Glomerular visceral epithelial cell (primary cell): ENCODE measurements at regions not wholly inside any gene's neighbourhood (a gene's known extent, or its start where the extent isn't known, plus 50 kb on each side); places are given as distances from the start of the nearest gene placed in this dataset.
"Not testable (repeated sequence)": the region's sequence is repeated elsewhere in the genome, so short reads cannot be mapped to it uniquely, and the experiment has no call there.

Experiments
- DNase-seq: peaks from one replicate; pipeline ENCODE4 v3.0.0-alpha.2; 2016; ENCODE audit errors: extremely low spot score

DNA sequence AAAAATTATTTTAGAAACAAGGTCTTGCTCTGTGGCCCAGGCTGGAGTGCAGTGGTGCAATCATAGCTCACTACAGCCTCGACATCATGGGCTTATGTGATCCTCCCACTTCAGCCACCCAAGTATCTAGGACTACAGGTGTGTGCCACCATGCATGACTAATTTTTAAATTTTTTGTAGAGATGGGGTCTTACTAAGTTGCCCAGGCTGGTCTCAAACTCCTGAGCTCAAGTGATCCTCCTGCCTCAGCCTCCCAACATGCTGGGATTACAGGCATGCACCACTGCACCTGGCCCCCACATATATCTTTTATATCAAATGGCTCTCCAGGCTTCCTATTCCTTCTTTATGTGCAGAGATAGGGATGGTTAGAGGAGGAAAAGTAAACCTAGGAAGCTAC is 91.2 kb upstream of the SVIL start:
- not testable (repeated sequence) for DNase-seq

GRCh38 chr10:29725133-29725720 is 90.5 kb upstream of the SVIL start:
- no peak for DNase-seq

- DNase-seq, result no peak
Measured at GRCh38 chr10:29723726-29724125, 89.0 kb upstream of the SVIL start.

GRCh38 chr10:29722777-29723176 is 88.0 kb upstream of the SVIL start:
- no peak for DNase-seq

DNA sequence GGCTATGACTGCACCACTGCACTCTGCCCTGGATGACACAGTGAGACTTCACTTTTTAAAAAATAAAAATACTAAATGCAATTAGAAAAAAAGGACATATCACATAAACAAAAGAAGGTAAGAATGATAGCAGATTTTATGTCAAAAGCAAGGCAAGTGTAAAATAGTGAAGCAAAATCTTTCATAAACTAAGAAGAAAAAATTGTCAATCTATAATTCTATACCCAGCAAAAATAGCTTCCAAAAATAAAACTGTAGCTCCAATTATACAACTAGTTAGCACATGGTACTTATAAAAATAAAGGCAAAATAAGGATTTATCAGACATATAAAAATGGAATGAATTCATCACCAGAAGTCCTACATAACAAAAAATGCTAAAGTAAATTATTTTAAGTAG is 85.4 kb upstream of the SVIL start:
- no peak for DNase-seq

DNA sequence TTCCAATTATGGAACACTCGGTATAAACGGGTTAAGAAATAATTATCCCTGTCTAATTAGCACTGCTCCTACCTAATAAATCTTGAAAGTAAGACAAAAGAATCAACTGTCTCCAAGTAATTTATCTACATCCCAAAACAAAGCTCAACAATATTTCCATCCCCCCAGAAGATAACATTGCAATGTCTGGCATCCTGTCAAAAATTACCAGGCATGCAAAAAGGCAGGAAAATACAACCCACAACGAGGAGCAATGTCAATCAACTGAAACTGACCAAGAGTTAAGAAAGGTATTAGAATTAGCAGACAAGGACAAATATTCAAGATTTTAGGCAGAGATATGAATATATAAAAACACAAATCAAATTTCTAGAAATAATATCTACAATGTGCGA is 84.5 kb upstream of the SVIL start:
- peak; percentile 38 for DNase-seq

GRCh38 chr10:29715296-29715695 is 80.5 kb upstream of the SVIL start:
- no peak for DNase-seq

DNA sequence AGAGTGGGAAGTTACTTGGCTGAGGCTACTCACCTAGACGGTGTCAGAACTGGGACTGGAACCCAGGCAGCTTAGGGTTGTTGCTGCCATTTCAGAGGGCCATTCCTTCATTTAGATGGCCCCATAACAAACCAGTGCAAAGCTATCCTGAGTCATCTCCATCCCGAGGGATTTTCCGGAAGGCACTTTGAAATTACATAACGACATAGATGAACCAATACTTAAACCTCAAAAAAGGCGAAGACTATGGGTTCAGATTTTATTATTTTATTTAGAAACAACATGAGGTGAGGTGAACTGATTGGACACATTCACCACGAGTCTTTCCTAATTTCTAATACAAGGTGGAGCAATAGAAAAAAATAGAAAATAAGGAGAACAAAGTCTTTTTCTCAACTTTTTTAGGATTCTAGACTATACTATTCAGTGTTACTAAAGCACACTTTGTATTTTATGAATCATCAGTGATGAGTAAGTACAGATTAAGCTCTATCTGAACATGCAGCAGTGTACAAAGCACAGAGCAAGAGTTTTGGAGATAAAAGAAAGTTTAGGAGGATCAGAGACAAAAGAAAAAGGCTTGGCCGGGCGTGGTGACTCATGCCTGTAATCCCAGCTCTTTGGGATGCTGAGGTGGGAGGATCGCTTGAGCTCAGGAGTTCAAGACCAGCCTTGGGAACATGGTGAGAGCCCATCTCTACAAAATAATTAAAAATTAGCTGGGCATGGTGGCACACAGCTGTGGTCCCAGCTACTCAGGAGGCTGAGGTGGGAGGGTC is 79.5 kb upstream of the SVIL start:
- DNase-seq, result peak; percentile 74

DNA sequence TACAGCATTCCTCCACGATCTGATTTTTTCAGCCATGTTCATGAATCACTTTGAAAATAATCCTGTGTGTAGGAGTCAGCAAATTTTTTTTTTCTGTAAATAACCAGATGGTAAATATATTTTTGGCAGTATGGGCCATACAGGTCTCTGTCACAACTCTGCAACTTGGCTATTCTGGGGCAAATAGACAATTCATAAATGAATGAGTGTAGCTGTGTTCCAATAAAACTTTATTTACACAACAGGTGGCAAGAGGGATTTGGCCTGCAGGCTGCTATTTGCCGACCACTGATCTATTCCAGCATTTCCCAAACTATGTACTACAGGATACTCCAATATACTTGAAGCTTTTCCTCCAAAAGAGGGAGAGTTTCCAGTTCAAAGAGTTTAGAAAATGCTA is 78.7 kb upstream of the SVIL start:
- no peak for DNase-seq

DNA sequence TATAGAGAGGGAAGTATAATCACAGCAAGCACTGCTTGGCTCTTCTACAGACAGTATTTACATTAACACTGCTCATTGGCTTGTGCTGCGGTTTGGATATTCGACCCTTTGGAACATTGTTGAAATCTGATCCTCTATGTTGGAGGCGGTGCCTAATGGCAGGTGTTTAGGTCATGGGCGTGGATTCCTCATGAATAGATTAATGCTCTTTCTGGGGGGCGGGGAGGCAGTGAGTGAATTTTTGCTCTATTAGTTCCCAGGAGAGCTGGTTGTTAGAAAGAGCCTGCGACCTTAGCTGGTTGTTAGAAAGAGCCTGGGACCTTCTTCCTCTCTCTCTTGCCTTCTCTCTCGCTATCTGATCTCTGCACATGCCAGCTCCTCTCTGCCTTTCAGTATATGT is 77.3 kb upstream of the SVIL start:
- DNase-seq, result no peak

GRCh38 chr10:29710128-29710527 is 75.4 kb upstream of the SVIL start:
- no peak for DNase-seq

- DNase-seq, result no peak
Measured at GRCh38 chr10:29709484-29710002, 74.8 kb upstream of the SVIL start.

DNA sequence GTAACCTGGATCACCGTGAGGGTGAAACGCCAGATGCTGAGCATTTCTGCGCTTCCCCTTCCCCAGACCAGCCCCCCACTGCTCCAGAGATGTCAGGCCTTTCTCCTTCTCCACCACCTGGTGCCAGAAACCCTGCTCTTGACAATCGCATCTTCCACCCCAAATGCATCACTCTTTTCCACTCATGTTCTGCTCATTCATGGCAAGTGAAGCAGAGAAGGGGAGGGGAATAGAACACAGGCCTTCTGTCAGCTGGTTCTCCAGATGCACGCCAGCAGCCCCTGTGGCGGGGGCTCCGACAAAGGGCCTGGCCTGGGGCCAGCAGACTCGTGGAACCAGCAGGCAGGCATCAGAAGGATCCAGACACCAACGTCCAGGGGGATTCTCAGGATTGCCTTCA is 68.5 kb upstream of the SVIL start:
- DNase-seq, result no peak

DNA sequence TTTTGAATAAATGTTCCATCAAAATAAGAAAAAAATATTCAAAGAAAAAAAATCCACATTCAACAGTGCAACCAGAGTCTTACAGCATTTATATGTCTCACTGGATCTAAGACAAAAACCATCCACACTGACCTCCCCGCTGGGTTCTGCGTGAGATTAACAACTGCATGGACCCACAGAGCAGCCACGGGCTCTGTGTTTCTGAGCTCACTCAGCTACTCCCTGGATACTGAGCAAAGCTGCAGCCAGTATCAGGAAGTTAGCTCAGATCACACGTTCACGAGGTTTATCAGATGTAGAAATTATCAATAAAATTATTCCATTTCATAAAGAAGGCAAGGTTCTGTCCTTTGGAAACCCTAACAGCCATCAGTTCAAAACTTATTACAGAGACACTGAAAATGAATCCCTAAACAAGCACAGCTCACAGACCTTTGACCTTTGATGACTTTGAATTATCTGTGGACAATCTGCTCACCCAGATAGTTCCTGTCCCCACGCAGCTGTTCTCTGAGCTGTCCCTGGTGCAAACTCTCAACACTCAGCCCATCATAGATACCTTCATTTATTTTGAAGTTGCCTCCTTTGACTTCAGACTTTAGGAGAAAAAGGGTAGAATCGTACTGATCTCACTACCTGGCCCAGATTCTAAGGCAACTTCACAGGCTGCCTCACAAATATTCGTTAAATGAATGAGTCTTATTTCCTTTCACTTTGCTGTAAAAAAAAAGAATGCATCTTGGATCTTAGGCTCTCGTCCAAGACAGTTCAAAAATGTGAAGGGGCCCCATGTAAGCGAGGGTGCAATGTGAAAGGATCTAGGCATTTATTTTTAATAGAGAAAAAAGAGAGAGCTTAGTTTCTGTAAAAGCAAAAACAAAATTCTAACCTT is 67.7 kb upstream of the SVIL start:
- no peak for DNase-seq

- DNase-seq, result no peak
Measured at GRCh38 chr10:29701306-29701705, 66.5 kb upstream of the SVIL start.

- DNase-seq, result no peak
Measured at GRCh38 chr10:29699621-29700020, 64.8 kb upstream of the SVIL start.

GRCh38 chr10:29698773-29699490 is 64.2 kb upstream of the SVIL start:
- no peak for DNase-seq

DNA sequence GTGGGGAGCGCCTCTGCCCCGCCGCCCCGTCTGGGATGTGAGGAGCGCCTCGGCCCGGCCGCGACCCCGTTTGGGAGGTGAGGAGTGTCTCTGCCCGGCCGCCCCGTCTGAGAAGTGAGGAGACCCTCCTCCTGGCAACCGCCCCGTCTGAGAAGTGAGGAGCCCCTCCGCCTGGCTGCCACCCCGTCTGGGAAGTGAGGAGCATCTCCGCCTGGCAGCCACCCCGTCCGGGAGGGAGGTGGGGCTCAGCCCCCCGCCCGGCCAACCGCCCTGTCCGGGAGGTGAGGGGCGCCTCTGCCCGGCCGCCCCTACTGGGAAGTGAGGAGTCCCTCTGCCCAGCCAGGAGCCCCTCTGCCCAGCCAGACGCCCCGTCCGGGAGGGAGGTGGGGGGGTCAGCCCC is 61.8 kb upstream of the SVIL start:
- DNase-seq, result not testable (repeated sequence)

- no peak for DNase-seq
Measured at GRCh38 chr10:29694121-29694520, 59.4 kb upstream of the SVIL start.

DNA sequence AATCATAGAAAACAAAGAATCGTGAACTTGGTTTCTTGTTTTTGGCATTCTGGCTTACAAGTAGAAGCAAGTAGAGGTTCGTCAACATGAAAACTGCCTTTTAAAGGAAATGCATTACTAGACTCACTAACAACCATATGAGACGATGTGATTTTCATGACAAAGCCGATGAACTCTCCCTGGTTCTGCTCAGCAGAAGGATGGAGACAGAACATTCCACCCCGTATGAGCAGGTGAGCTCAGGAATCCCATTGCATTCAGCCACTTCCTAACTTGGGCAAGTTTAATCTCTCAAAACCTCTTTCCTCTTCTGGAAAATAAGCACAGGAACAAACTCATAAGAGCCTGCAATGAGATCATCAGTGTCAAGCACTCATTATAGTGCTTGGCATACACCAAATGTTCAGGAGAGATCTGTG is 57.4 kb upstream of the SVIL start:
- peak; percentile 25 for DNase-seq

DNA sequence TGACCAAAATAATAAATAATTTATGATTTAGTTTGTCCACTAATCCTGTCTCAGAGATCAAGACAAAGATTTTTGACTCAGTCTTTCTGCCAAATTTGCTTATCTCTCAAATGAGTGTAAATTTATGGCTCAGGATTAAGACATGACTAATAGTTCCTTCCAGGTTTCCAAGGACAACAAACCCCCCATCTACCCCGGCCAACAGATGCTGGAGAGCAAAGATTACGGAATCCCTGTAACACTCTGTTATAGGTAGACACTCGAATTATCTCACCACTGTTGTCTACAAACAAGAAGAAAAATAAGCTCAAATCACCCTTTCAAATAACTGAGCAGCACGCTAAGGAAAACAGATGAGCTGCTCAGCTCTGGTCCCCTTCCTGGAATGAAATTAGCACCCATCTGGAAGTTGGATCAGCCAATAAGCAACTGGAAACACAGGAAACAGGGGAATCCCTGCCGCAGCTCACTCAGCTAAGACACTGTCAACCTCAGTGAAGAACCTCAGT is 56.8 kb upstream of the SVIL start:
- peak; percentile 68 for DNase-seq

GRCh38 chr10:29689001-29689400 is 54.2 kb upstream of the SVIL start:
- DNase-seq, result peak; percentile 65
